Spleen (tissue), 7 donors: ENCODE measurements at regions not wholly inside any gene's neighbourhood (a gene's known extent, or its start where the extent isn't known, plus 50 kb on each side); places are given as distances from the start of the nearest gene placed in this dataset.

ENCODE experiments used
- POLR2A ChIP-seq, 3 donors: fragments of 450-650 bp; IDR thresholded peaks; one replicate each; pipeline ENCODE4 v1.5.1; 2017; ENCODE audit warnings: antibody characterized with exemption in 3 of 3, mild to moderate bottlenecking in 1 of 3
- POLR2AphosphoS5 ChIP-seq, 3 donors: sonication (generic); formaldehyde crosslinking; IDR thresholded peaks; one replicate each; pipeline ENCODE4 v1.5.1; 2017; ENCODE audit warnings: antibody characterized with exemption in 3 of 3
- TF ChIP-seq, protein P1 (sequence below), 11 experiments: fragments of 200-600 bp in 7 of 11; fragments of 450-650 bp in 4 of 11; sonication (generic) in 4 of 11; IDR thresholded peaks in 8 of 11; conservative IDR thresholded peaks in 3 of 11; 1 replicate in 7 of 11; 2 replicates in 4 of 11; pipeline versions ENCODE4 v1.4.0 to v1.8.0; 2016 to 2021; ENCODE audit warnings: antibody characterized with exemption in 11 of 11, inconsistent platforms in 4 of 11, mild to moderate bottlenecking in 1 of 11
- donor health status: DM: no; HTN: no; CAD: no; lungs with moderate emphysema.
- donor health status: DM: no; HTN: no; CAD: no.
- donor health status: DM: no; HTN: no; CAD: no.

- TF ChIP-seq, protein P1, sequence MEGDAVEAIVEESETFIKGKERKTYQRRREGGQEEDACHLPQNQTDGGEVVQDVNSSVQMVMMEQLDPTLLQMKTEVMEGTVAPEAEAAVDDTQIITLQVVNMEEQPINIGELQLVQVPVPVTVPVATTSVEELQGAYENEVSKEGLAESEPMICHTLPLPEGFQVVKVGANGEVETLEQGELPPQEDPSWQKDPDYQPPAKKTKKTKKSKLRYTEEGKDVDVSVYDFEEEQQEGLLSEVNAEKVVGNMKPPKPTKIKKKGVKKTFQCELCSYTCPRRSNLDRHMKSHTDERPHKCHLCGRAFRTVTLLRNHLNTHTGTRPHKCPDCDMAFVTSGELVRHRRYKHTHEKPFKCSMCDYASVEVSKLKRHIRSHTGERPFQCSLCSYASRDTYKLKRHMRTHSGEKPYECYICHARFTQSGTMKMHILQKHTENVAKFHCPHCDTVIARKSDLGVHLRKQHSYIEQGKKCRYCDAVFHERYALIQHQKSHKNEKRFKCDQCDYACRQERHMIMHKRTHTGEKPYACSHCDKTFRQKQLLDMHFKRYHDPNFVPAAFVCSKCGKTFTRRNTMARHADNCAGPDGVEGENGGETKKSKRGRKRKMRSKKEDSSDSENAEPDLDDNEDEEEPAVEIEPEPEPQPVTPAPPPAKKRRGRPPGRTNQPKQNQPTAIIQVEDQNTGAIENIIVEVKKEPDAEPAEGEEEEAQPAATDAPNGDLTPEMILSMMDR (IDR thresholded peaks at IDR 0.05 in 8 of 11, conservative IDR thresholded peaks at IDR 0.05 in 3 of 11): no peak
- TF ChIP-seq POLR2A (IDR thresholded peaks at IDR 0.05) (no peak), POLR2AphosphoS5 (IDR thresholded peaks at IDR 0.05) (no peak)
These were observed 188.4 kb upstream of the MALRD1 start for GRCh38 chr10:18860186-18860585.
